ENCODE measurements at regions not wholly inside any gene's neighbourhood (a gene's known extent, or its start where the extent isn't known, plus 50 kb on each side); places are given as distances from the start of the nearest gene placed in this dataset.

- Histone ChIP-seq H3K4me3 (ENCODE audit: low read depth in 2 of 2, low read length in 2 of 2) (no peak overlapping the region), H3K27me3 (ENCODE audit: control insufficient read depth, insufficient read depth, low read length) (no peaks in the 10 kb centered on the region), H3K9me3 (ENCODE audit: control insufficient read depth, insufficient read depth, low read depth, low read length) (no peaks in the 10 kb centered on the region), H3K4me1 (ENCODE audit: control insufficient read depth, insufficient read depth, low read length) (peaks cover 10% of the 10 kb centered on the region; the same call in 1 of the 2 replicates), H3K27ac (ENCODE audit: low read length) (no peak overlapping the region), H3K36me3 (ENCODE audit: control insufficient read depth, insufficient read depth, low read length) (no peaks in the 10 kb centered on the region)
- no peak for ATAC-seq
- ChIA-PET CTCF (no interaction called here), POLR2A (no interaction called here)
- no peak for DNase-seq (ENCODE audit: low read depth, low spot score)
- in situ Hi-C loops (cut with HindIII; ENCODE audit: low pct_unique_long_range_greater_than_20kb, low sequenced_read_pairs): no loop called here
- no TSS peak for BruUV-seq (replicated peaks)
- intact Hi-C loops (cut with micrococcal nuclease; ENCODE audit: unreplicated experiment): no loop called here
- TF ChIP-seq POLR2AphosphoS5 (IDR thresholded peaks at IDR 0.05; ENCODE audit: low read depth, low read length) (no peak), REST (IDR thresholded peaks at IDR 0.05; ENCODE audit: insufficient read depth in 1 of 2, low read depth in 2 of 2, low read length in 1 of 2) (no peak), CTCF (IDR thresholded peaks at IDR 0.05) (no peak), SIN3A (IDR thresholded peaks at IDR 0.05; ENCODE audit: borderline replicate concordance, insufficient read depth, low read depth, low read length) (no peak), TCF7L2 (IDR thresholded peaks at IDR 0.05; ENCODE audit: low read depth, low read length) (no peak)
Measured at GRCh38 chr21:35268261-35268660, 219.2 kb upstream of the RUNX1 start.

GRCh38 chr21:35266546-35266945 lies 217.4 kb upstream of the RUNX1 start:
- no peak for DNase-seq (ENCODE audit: low read depth, low spot score)
- ChIA-PET POLR2A (no interaction called here), CTCF (no interaction called here)
- intact Hi-C loops (cut with micrococcal nuclease; ENCODE audit: unreplicated experiment): no loop called here
- peaks cover 10% of the 10 kb centered on the region; the same call in 1 of the 2 replicates for H3K4me1 ChIP-seq (ENCODE audit: control insufficient read depth, insufficient read depth, low read length)
- no peak for TF ChIP-seq REST (IDR thresholded peaks at IDR 0.05; ENCODE audit: insufficient read depth in 1 of 2, low read depth in 2 of 2, low read length in 1 of 2)
- TF ChIP-seq SIN3A (IDR thresholded peaks at IDR 0.05; ENCODE audit: borderline replicate concordance, insufficient read depth, low read depth, low read length): no peak
- TF ChIP-seq TCF7L2 (IDR thresholded peaks at IDR 0.05; ENCODE audit: low read depth, low read length): no peak
- TF ChIP-seq POLR2AphosphoS5 (IDR thresholded peaks at IDR 0.05; ENCODE audit: low read depth, low read length): no peak
- TF ChIP-seq CTCF (IDR thresholded peaks at IDR 0.05): no peak
- no peaks in the 10 kb centered on the region for H3K9me3 ChIP-seq (ENCODE audit: control insufficient read depth, insufficient read depth, low read depth, low read length)
- BruUV-seq (replicated peaks): no TSS peak
- H3K27me3 ChIP-seq (ENCODE audit: control insufficient read depth, insufficient read depth, low read length): no peaks in the 10 kb centered on the region
- H3K36me3 ChIP-seq (ENCODE audit: control insufficient read depth, insufficient read depth, low read length): no peaks in the 10 kb centered on the region
- in situ Hi-C loops (cut with HindIII; ENCODE audit: low pct_unique_long_range_greater_than_20kb, low sequenced_read_pairs): no loop called here
- 0 out of 2 replicates have a peak overlapping the region, but pooled peaks have one; percentile 17 for H3K27ac ChIP-seq (ENCODE audit: low read length)
- no peak overlapping the region for H3K4me3 ChIP-seq (ENCODE audit: low read depth in 2 of 2, low read length in 2 of 2)
- ATAC-seq: no peak; the same call in 1 of the 2 replicates
